GM18951 (cell line): ENCODE measurements at regions not wholly inside any gene's neighbourhood (a gene's known extent, or its start where the extent isn't known, plus 50 kb on each side); places are given as distances from the start of the nearest gene placed in this dataset.

Source experiments
- POLR2A ChIP-seq: IDR thresholded peaks from 4 replicates; pipeline ENCODE4 v1.6.1; 2011; ENCODE audit warnings: mild to moderate bottlenecking; ENCODE audit not compliant: insufficient read length, insufficient read depth; ENCODE audit errors: extremely low read depth
- in situ Hi-C: fragments of 300-500 bp; cut with MboI; formaldehyde crosslinking; loops from one replicate; pipeline ENCODE4 v1.12.0; 2022; ENCODE audit warnings: low sequenced_read_pairs, mixed read lengths, inconsistent platforms; ENCODE audit not compliant: unreplicated experiment

DNA sequence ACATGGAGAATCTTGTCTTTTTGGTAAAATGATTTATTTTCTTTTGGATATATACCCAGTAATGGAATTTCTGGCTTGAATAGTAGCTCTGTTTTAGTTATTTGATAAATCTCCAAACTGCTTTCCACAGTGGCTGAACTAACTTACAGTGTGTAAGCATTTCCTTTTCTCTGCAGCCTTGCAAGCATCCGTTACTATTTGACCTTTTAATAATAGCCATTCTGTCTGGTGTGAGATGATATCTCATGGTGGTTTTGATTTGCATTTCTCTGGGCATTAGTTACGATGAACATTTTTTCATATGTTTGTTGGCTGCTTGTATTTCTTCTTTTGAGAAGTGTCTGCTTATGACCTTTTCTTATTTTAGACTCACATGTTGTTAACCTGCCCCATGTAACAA is 190.2 kb downstream of the GALR1 start:
- in situ Hi-C loops = no loop called here
- no peak for TF ChIP-seq POLR2A

DNA sequence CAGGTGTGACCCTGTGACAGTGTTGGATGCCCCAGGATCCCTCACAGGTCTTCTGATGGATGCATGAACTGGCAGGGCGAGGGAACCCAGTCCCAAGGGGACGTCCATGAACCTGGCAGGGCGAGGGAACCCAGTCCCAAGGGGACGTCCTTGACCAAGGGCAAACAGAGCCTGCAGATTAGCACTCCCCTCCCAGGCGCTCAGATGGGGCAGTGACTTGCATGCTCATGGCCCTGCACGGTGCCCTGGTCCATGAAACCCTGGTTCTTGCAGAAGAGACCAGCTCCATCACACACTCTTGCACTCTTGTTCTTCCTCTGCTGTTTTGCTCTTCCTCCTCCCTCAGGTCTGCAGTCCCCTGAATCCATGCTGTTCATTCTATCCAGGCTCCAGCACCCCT is 192.7 kb downstream of the GALR1 start:
- in situ Hi-C loops = no loop called here
- TF ChIP-seq POLR2A = no peak

DNA sequence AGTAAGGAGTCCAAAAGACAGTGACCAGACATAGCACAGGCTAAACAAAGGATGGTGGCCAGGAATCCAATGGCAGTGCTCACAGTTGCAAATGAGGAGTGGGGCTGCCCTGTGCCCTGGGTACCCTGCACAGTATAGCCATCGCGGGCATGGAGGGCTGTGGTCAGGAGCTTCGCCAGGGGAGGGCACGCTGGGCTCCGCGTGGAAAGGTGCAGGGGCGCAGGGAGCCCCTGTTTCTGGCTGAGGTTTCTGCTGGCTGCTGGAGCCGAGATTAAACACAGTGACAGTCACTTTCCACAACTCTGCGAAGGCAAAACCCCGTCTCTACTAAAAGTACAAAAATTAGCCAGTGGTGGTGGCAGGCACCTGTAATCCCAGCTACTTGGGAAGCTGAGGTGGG is 194.7 kb downstream of the GALR1 start:
- no peak for TF ChIP-seq POLR2A
- in situ Hi-C loops = no loop called here

DNA sequence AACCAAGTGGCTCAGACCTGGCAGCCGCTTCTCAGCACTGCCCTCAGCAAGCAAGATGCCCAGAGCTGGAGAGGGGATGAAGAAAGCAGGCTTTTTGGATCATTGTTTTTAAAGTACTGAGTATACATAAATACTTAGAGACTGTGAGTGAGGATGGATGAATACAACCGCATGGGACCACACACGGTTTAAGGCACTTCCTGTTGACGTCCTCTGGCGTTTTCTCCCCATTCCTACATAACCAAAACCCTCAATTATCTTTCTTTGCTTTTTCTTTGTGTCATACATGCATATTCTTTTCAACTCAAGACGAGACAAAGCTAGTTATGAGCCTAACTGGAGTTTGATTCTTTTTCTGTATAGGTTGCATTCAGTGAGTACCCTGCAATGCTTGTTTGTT is 198.4 kb downstream of the GALR1 start:
- no peak for TF ChIP-seq POLR2A
- in situ Hi-C loops = no loop called here

DNA sequence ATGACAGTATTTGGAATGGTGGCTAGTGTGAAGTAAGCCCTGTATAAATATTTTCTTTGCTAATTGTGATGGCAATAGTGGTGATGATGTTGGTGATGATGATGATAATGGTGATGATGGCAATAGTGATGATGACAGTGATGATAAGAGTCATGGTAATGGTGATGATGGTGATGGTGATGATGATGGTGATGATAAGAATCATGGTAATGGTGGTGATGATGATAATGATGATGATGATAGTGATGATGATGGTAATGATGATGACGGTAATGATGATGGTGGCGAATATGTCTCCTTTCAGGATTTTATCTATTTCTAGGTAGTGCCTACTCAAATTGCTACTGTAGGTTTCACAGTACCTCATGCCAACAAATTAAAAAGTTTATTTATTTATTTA is 205.4 kb downstream of the GALR1 start:
- no peak for TF ChIP-seq POLR2A
- in situ Hi-C loops = no loop called here

DNA sequence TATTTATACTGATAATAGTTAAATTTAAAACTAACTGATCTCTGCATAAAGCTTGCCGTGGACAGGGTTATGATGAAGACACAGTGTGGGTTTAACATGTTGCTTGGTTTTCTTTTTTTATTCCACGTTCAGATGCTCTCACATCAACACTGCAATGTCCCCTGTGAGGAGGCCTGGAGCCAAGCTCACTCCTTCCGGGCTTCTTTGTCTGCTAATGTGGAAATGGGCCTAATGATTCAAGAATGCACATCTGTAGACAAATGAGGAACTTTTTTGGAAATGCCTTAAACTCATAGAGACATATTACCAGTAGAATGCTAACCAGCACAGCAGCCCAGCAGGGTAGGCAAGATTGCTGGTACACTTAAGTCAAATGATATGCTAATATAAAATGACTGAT is 208.0 kb downstream of the GALR1 start:
- TF ChIP-seq POLR2A = no peak

DNA sequence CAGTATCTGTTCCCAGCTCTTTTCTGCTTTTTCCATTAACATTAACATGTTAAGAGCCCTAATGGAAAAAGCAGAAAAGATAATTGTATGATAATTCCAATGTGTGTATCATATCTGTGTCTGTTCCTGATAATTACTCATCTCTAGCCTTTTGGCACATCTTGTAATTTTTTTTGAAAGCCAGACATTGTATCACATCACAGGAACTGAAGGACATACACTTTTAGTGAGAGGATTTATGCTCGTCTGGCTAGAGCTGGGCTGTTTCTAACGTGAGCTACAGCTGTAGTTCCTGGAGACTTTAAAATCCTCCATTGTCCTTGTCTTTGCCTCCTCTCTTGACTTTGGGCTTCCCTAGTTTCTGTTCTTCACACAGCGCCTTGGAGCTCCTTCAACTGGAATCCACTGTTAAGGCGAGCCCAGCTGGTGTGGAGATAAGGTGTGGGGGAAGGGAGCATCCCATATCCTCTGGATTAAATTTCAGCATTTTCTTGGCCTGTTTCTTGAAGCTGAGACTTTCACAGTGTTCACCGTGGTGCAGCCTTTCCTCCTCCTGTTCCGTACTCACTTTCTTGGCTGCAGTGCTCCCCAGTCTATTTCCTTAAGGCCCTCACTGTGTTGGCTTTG is 211.5 kb downstream of the GALR1 start:
- no peak for TF ChIP-seq POLR2A
- in situ Hi-C loops = no loop called here

More for the DNA sequence above, 208.0 kb downstream of the GALR1 start:
- in situ Hi-C loops = no loop called here

DNA sequence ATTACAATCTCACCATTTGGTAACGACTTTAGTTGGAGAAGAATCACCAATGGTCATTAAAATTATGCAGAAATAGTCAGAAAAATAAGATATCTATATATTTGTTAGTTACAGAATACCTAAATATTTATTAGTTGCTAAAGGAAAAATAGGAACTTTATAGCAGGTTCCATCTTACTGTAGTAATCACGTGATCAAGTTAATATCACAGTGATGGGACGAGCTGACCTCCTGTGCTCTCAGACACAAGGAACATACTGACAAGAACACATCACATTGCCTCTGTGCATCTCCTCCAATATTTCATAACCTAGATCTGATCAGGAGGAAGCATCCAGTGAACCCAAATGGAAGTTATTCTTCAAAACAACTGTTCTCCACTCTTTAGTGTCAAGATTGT is 215.3 kb downstream of the GALR1 start:
- in situ Hi-C loops = no loop called here
- TF ChIP-seq POLR2A = no peak

DNA sequence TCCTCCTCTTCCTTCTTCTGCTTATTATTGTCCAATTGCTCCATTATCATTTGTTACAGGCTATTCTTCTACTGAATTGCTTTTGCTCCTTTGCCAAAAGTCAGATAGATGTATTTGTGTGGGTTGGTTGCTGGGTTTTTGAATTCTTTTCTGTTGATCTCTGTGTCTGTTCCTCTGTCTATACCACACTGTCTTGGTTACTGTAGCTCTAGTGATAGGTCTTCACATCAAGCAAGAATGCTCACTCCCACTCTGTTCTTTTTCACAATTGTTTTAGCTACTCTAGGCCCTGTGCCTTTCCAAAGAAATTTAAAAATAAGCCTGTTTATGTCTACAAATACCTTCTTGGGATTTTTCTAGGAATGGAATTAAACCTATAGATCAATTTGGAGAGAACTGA is 217.2 kb downstream of the GALR1 start:
- in situ Hi-C loops = no loop called here
- TF ChIP-seq POLR2A = no peak

DNA sequence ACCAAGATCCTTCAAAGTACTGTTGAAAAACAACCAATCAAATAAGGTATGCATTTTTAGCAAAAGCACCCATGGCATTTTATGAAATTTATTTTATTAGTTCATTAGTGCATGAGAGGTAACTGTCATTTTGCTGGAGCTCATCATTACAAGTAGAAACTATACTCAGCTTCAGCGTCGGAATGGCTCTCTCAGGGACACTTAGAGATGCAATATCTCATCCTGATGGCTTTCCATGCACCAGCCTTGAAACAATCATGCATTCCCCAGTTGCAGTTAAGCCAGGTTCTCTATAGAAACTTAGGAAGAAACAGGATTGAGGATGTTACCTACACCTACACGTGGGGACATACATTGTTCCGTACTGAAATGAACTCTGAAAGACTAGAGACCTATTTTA is 219.5 kb downstream of the GALR1 start:
- in situ Hi-C loops = no loop called here
- TF ChIP-seq POLR2A = no peak

DNA sequence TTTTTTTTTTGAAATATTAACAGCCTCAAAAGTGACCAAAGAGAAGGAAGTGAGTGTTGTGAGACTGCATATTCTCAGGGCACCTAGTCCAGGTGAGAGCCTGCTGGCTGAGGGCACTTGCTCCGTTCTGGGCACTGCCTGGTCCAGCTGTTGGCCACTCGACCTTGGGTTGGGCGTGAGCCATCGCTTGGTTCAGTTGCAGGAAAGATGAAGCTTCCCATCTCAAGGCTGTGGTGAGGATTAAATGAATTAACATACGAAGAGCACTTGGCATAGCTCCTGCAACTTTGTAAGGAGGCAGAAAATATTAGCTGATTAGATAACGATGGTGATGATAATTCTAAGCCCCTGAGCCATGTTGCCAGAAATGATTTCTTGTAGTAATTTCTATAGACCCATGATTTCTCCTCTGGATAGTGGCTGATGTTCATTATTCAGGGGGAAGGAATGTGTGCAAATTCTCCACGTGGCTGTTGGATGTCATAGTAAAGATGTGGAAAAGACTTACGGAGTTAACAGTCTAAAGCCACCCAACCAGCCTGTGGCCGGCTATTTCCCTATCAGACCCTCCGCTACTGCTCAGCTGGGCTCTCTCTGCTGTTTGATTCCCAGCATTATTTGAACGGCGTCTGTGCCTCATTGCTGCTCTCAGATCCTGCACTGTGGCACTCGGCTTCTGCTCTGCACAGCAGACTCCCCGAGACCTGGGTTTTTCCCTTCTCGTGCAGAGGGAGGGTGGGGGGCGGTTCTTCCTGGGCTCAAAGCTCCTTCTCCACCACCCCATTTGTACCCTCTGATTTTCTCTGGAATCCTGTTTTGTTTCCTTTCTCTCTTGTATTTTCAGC is 221.1 kb downstream of the GALR1 start:
- in situ Hi-C loops = no loop called here
- no peak for TF ChIP-seq POLR2A

DNA sequence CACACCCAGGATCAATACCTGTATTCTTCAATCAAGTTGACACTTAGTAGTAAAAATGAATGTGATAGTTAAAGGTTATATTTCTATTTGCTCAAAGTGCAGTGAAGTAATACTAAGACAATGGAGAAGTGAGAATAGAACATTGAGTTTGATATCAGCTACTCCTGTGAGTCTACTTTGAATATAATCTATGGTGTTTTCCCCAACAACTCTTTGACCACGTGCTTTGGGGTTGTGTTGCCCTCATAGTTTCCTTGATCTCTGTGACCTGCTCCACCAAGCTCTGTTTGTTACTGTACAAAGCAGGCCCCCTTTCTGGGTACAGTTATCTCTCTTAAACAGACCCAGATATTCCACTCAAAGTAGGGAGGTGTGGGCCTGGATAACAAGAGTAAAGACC is 222.9 kb downstream of the GALR1 start:
- in situ Hi-C loops = no loop called here
- TF ChIP-seq POLR2A = no peak

DNA sequence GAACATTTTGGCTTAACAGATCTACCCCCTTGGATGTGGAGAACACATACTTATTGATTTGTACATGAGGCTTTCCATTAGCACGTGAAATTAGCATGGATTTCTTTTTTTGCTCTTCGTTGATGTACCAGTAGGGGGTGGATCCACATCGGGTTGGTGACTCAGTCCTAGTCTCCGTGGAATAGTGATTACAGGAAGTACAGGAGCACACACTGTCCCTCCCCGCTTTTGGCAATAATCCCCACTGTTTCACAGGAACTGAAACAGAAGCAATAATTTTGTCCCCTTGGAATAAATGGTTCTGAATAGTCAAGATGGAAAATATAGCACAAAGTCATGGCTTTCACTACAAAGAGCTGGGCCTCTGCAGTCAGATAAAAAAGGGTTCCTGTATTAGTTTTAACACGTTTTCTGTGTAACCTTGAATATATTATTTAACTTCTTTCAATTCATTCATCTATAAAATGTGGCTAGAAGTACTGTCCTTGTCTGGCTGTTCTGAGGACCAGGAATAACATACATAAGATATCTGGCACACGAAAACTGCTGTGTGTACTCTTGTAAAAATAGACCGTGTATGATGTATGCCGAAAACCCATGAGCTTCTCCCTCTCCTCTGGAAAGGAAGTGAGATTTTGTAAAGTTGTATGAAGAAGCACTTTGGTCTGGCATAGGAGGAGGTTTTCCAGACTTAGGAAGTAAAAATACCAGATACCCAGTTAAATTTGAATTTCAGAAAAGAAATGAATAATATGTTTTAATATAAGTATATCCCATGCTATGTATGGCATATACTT is 229.2 kb downstream of the GALR1 start:
- TF ChIP-seq POLR2A = no peak
- in situ Hi-C loops = no loop called here

DNA sequence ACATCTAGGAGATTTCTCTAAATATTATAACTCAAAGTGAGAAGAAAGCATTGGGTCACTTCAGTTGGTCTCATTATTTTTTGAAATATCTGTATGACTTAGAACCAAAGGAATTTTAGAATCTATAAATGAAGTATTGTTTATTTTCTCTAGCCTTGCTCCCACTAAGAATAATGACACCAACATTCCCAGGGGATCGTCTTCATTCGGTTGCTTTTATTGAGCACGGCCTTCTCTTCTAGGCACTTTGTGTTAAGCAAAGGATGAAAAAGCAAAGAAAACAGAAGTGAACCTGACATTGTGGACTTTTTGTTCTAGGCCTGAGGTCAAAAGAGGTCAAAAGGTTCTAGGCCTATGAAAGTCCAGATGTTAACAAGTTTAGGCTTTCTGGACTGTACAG is 231.9 kb downstream of the GALR1 start:
- no peak for TF ChIP-seq POLR2A
- in situ Hi-C loops = no loop called here
